CD14-positive monocyte (primary cell): ENCODE measurements at regions not wholly inside any gene's neighbourhood (a gene's known extent, or its start where the extent isn't known, plus 50 kb on each side); places are given as distances from the start of the nearest gene placed in this dataset.

Experiments used
- DNase-seq, 3 donors: peaks; one replicate each; pipeline ENCODE4 v3.0.0-alpha.2; 2011 to 2022
- H2AFZ ChIP-seq: 2 replicates; pipeline ENCODE4 v1.6.0; 2012; ENCODE audit warnings: mild to moderate bottlenecking, low read depth, low read length, inconsistent platforms; ENCODE audit not compliant: insufficient read depth, poor library complexity, severe bottlenecking
- H3K27ac ChIP-seq, 2 donors: 1 replicate in 1 of 2; 2 replicates in 1 of 2; pipeline ENCODE4 v1.5.1; 2012 to 2013; ENCODE audit warnings: low read length in 2 of 2, control low read depth in 1 of 2, inconsistent platforms in 1 of 2, low read depth in 1 of 2, mild to moderate bottlenecking in 1 of 2
- H3K27me3 ChIP-seq, 2 donors: one replicate each; pipeline versions ENCODE4 v1.6.0 to v1.6.1; 2011 to 2013; ENCODE audit warnings: low read length in 2 of 2; ENCODE audit not compliant: control insufficient read depth in 2 of 2, insufficient read depth in 2 of 2
- H3K36me3 ChIP-seq, 2 donors: replicated peaks in 1 of 2; 1 replicate in 1 of 2; 2 replicates in 1 of 2; pipeline versions ENCODE4 v1.5.1 to v1.6.1; 2012 to 2013; ENCODE audit warnings: low read length in 2 of 2, control low read depth in 1 of 2, inconsistent platforms in 1 of 2, mild to moderate bottlenecking in 1 of 2; ENCODE audit not compliant: insufficient read depth in 2 of 2, control insufficient read depth in 1 of 2
- H3K4me1 ChIP-seq, 2 donors: 1 replicate in 1 of 2; 2 replicates in 1 of 2; pipeline versions ENCODE4 v1.5.1 to v1.6.1; 2012 to 2013; ENCODE audit warnings: low read length in 2 of 2, control low read depth in 1 of 2, inconsistent platforms in 1 of 2, mild to moderate bottlenecking in 1 of 2, moderate library complexity in 1 of 2; ENCODE audit not compliant: insufficient read depth in 2 of 2, control insufficient read depth in 1 of 2
- H3K4me2 ChIP-seq: replicated peaks from 2 replicates; pipeline ENCODE3; 2012; ENCODE audit warnings: low read length, moderate library complexity, mild to moderate bottlenecking; ENCODE audit not compliant: poor library complexity, severe bottlenecking; ENCODE audit errors: extremely low read depth
- H3K4me3 ChIP-seq, 3 experiments: fragments of 200-600 bp in 1 of 3; sonication (generic) in 1 of 3; replicated peaks in 1 of 3; 1 replicate in 2 of 3; 2 replicates in 1 of 3; pipeline ENCODE4 v1.5.1; 2011 to 2013; ENCODE audit warnings: low read length in 3 of 3, mild to moderate bottlenecking in 3 of 3, control low read depth in 2 of 3, low read depth in 2 of 3, inconsistent platforms in 1 of 3, moderate library complexity in 1 of 3
- H3K79me2 ChIP-seq: 2 replicates; pipeline ENCODE4 v1.6.0; 2012; ENCODE audit warnings: mild to moderate bottlenecking, control low read depth, inconsistent platforms, low read length, moderate library complexity; ENCODE audit not compliant: insufficient read depth
- H3K9ac ChIP-seq: 2 replicates; pipeline ENCODE4 v1.6.0; 2017; ENCODE audit warnings: low read length, mild to moderate bottlenecking; ENCODE audit not compliant: insufficient read depth, poor library complexity, severe bottlenecking
- H3K9me3 ChIP-seq, 2 donors: replicated peaks in 1 of 2; 1 replicate in 1 of 2; 2 replicates in 1 of 2; pipeline versions ENCODE4 v1.5.1 to v1.6.1; 2012 to 2013; ENCODE audit warnings: low read length in 2 of 2, control low read depth in 1 of 2; ENCODE audit not compliant: control insufficient read depth in 1 of 2, insufficient read depth in 1 of 2
- H4K20me1 ChIP-seq: 2 replicates; pipeline ENCODE4 v1.6.0; 2012; ENCODE audit warnings: mild to moderate bottlenecking, low read length, control low read depth, moderate library complexity; ENCODE audit not compliant: insufficient read depth
- H3K27ac Mint-ChIP-seq, 7 donors: one replicate each; pipeline ENCODE4 v1.8.0; 2020; ENCODE audit warnings: mild to moderate bottlenecking in 7 of 7, mixed read lengths in 7 of 7, moderate library complexity in 6 of 7, inconsistent platforms in 2 of 7
- H3K27me3 Mint-ChIP-seq, 3 donors: one replicate each; pipeline ENCODE4 v1.8.0; 2021 to 2022; ENCODE audit warnings: low read depth in 3 of 3, mild to moderate bottlenecking in 3 of 3, mixed read lengths in 3 of 3, moderate library complexity in 3 of 3, inconsistent platforms in 1 of 3
- H3K36me3 Mint-ChIP-seq, 2 donors: one replicate each; pipeline ENCODE4 v1.8.0; 2020; ENCODE audit warnings: mixed read lengths in 2 of 2, inconsistent platforms in 1 of 2, mild to moderate bottlenecking in 1 of 2
- H3K4me1 Mint-ChIP-seq: one replicate; pipeline ENCODE4 v1.8.0; 2020; ENCODE audit warnings: mild to moderate bottlenecking, mixed read lengths
- H3K4me3 Mint-ChIP-seq, 2 donors: one replicate each; pipeline ENCODE4 v1.8.0; 2020; ENCODE audit warnings: mild to moderate bottlenecking in 2 of 2, mixed read lengths in 2 of 2, moderate library complexity in 1 of 2
- H3K9me3 Mint-ChIP-seq, 7 donors: one replicate each; pipeline ENCODE4 v1.8.0; 2020 to 2022; ENCODE audit warnings: mixed read lengths in 7 of 7, mild to moderate bottlenecking in 6 of 7, moderate library complexity in 6 of 7, inconsistent platforms in 2 of 7
- WGBS: methylation state at CpG from one replicate; pipeline ENCODE4 v1.1.5; 2013; ENCODE audit warnings: missing lambda C conversion rate; ENCODE audit not compliant: insufficient coverage; 5-methylcytosine and 5-hydroxymethylcytosine counted together
- intact Hi-C, 2 donors: fragments of 100-400 bp; cut with micrococcal nuclease; formaldehyde crosslinking; loops; one replicate each; pipeline versions ENCODE4 v1.15.0 to v1.15.1; 2023
- TF ChIP-seq, protein P1 (sequence below): fragments of 200-600 bp; IDR thresholded peaks from one replicate; pipeline ENCODE4 v1.8.0; 2022; ENCODE audit warnings: antibody characterized with exemption, mild to moderate bottlenecking

DNA sequence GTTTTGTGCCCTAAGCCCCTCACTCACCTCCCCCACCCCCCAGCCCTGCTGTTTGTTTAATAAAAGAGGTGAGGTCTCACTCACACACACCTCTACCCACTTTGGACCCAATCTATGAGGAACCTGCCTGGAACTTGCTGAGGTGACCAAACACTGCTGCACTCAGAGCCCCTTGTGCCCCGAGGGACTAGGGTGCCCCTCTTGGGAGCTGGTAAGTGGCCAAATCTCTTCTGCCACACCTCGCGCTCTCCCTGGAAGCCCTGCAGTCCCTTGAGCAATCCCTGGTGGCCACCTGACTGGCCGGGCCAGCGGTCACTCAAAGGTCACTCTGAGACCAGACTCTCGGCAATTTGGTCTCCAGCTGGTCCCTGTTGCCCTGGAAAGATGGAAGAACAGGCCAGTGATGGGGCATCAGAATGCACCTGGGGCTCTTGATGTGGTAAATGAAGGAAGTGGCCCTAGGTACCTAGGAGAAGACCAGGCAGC lies 157.2 kb downstream of the MED10 start:
- H3K27ac Mint-ChIP-seq: no peak overlapping the region
- no peak for DNase-seq
- Histone ChIP-seq H3K9me3 (peaks cover 7 to 19% of the 10 kb centered on the region in 2 donors), H3K4me3 (no peak overlapping the region), H3K27me3 (no peaks in the 10 kb centered on the region), H3K27ac (no peak overlapping the region), H3K36me3 (no peaks in the 10 kb centered on the region), H3K79me2 (no peaks in the 10 kb centered on the region), H3K4me1 (no peaks in the 10 kb centered on the region), H4K20me1 (no peaks in the 10 kb centered on the region), H2AFZ (no peak overlapping the region), H3K4me2 (no peak overlapping the region), H3K9ac (no peak overlapping the region)
- no peak overlapping the region for H3K4me3 Mint-ChIP-seq
- H3K9me3 Mint-ChIP-seq: peaks cover 9 to 34% (median 30%) of the 10 kb centered on the region in 7 donors
- TF ChIP-seq, protein P1, sequence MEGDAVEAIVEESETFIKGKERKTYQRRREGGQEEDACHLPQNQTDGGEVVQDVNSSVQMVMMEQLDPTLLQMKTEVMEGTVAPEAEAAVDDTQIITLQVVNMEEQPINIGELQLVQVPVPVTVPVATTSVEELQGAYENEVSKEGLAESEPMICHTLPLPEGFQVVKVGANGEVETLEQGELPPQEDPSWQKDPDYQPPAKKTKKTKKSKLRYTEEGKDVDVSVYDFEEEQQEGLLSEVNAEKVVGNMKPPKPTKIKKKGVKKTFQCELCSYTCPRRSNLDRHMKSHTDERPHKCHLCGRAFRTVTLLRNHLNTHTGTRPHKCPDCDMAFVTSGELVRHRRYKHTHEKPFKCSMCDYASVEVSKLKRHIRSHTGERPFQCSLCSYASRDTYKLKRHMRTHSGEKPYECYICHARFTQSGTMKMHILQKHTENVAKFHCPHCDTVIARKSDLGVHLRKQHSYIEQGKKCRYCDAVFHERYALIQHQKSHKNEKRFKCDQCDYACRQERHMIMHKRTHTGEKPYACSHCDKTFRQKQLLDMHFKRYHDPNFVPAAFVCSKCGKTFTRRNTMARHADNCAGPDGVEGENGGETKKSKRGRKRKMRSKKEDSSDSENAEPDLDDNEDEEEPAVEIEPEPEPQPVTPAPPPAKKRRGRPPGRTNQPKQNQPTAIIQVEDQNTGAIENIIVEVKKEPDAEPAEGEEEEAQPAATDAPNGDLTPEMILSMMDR: no peak
- WGBS: 98% methylated on average over 6 of the region's 6 CpGs
- H3K36me3 Mint-ChIP-seq: no peaks in the 10 kb centered on the region
- intact Hi-C loops: no loop called here
- peaks cover 0 to 10% (median 2%) of the 10 kb centered on the region in 3 donors for H3K27me3 Mint-ChIP-seq
- H3K4me1 Mint-ChIP-seq: no peaks in the 10 kb centered on the region

DNA sequence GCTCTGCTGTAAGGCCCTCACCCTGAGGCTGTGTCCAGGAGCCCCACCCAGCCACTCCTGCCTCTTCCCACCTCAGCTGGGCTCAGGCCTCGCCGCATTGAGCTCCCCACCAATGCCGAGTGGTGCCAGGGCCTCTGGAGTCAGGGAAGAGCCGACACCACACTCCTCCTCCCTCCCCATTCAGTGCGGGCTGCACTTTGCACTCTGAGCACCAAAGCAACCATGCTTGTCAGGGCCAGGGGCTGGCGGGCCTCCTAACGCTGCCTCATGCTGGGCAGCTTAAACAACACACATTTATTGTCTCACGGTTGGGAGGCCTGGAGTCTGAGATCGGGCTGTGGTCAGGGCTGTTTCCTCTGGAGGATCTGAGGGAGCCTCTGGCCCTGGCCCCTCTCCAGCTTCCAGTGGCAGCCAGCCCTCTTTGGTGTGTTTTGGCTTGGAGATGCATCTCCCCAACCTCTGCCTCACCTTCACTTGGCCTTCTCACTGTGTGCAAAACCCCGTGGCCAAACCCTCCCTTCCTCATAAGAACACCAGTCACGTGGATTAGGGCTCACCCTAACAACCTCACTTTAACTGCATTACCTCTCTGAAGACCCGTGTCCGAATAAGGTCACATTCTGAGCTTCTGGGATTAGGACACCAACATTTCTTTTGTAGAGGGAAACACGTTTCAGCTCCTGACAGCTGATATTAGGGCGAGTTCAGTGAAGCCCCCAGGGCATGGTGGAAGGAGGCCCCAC lies 157.8 kb downstream of the MED10 start:
- H3K4me2 ChIP-seq: no peak overlapping the region
- H3K79me2 ChIP-seq: no peaks in the 10 kb centered on the region
- peaks cover 0 to 10% (median 2%) of the 10 kb centered on the region in 3 donors for H3K27me3 Mint-ChIP-seq
- H3K36me3 Mint-ChIP-seq: no peaks in the 10 kb centered on the region
- H3K4me3 Mint-ChIP-seq: no peak overlapping the region
- no peaks in the 10 kb centered on the region for H4K20me1 ChIP-seq
- H3K36me3 ChIP-seq: no peaks in the 10 kb centered on the region
- peaks cover 7 to 19% of the 10 kb centered on the region in 2 donors for H3K9me3 ChIP-seq
- H3K4me1 Mint-ChIP-seq: no peaks in the 10 kb centered on the region
- H3K27me3 ChIP-seq: no peaks in the 10 kb centered on the region
- H3K27ac ChIP-seq: no peak overlapping the region
- intact Hi-C loops: no loop called here
- H3K9ac ChIP-seq: no peak overlapping the region
- H3K27ac Mint-ChIP-seq: no peak overlapping the region
- peaks cover 12 to 37% (median 30%) of the 10 kb centered on the region in 7 donors for H3K9me3 Mint-ChIP-seq
- WGBS: 37% methylated on average over 8 of the region's 15 CpGs
- DNase-seq: no peak
- H3K4me3 ChIP-seq: no peak overlapping the region
- TF ChIP-seq, protein P1: no peak
- no peak overlapping the region for H2AFZ ChIP-seq
- H3K4me1 ChIP-seq: no peaks in the 10 kb centered on the region
